Keratinocyte (primary cell): ENCODE measurements at regions not wholly inside any gene's neighbourhood (a gene's known extent, or its start where the extent isn't known, plus 50 kb on each side); places are given as distances from the start of the nearest gene placed in this dataset.

Source experiments
- DNase-seq: peaks from one replicate; pipeline ENCODE4 v3.0.0-alpha.2; 2011; ENCODE audit warnings: low read depth, missing footprints, low spot score
- FAIRE-seq: peaks from 2 replicates; lab custom pipeline; 2011; peaks lifted over from hg19 to GRCh38; lab: Jason Lieb, UNC
- H2AFZ ChIP-seq: 2 replicates; pipeline ENCODE4 v1.6.0; 2012; ENCODE audit warnings: low read length, control low read depth, inconsistent platforms; ENCODE audit not compliant: control insufficient read depth
- H3K27ac ChIP-seq: 2 replicates; pipeline ENCODE4 v1.5.1; 2011; ENCODE audit warnings: low read length; ENCODE audit not compliant: control insufficient read depth, insufficient read depth
- H3K27me3 ChIP-seq: 3 replicates; pipeline ENCODE4 v1.6.0; 2011; ENCODE audit warnings: low read length; ENCODE audit not compliant: control insufficient read depth, insufficient read depth; ENCODE audit errors: extremely low read depth
- H3K36me3 ChIP-seq, 2 experiments: 2 replicates in 1 of 2; 3 replicates in 1 of 2; pipeline ENCODE4 v1.5.1; 2011; ENCODE audit warnings: low read length in 2 of 2, mild to moderate bottlenecking in 1 of 2; ENCODE audit not compliant: control insufficient read depth in 2 of 2, insufficient read depth in 2 of 2; ENCODE audit errors: extremely low read depth in 1 of 2
- H3K4me1 ChIP-seq: 3 replicates; pipeline ENCODE4 v1.5.1; 2011; ENCODE audit warnings: low read length; ENCODE audit not compliant: control insufficient read depth, insufficient read depth; ENCODE audit errors: extremely low read depth
- H3K4me2 ChIP-seq: 3 replicates; pipeline ENCODE4 v1.6.0; 2011; ENCODE audit warnings: low read depth, low read length; ENCODE audit not compliant: control insufficient read depth, insufficient read depth; ENCODE audit errors: extremely low read depth
- H3K4me3 ChIP-seq, 3 experiments: fragments of 200-600 bp in 1 of 3; sonication (generic) in 1 of 3; 2 replicates in 2 of 3; 3 replicates in 1 of 3; pipeline ENCODE4 v1.5.1; 2011 to 2016; ENCODE audit warnings: low read length in 3 of 3, mild to moderate bottlenecking in 3 of 3, control low read depth in 2 of 3, inconsistent platforms in 1 of 3, low read depth in 1 of 3, mixed read lengths in 1 of 3, mixed run types in 1 of 3, moderate library complexity in 1 of 3; ENCODE audit not compliant: control insufficient read depth in 2 of 3, insufficient read depth in 2 of 3; ENCODE audit errors: extremely low read depth in 1 of 3
- H3K79me2 ChIP-seq: 2 replicates; pipeline ENCODE4 v1.6.0; 2012; ENCODE audit warnings: low read length; ENCODE audit not compliant: control insufficient read depth, insufficient read depth
- H3K9ac ChIP-seq: 3 replicates; pipeline ENCODE4 v1.6.0; 2011; ENCODE audit warnings: low read length; ENCODE audit not compliant: control insufficient read depth, insufficient read depth; ENCODE audit errors: extremely low read depth
- H3K9me1 ChIP-seq: 3 replicates; pipeline ENCODE4 v1.6.0; 2011; ENCODE audit warnings: low read length; ENCODE audit not compliant: control insufficient read depth, insufficient read depth; ENCODE audit errors: extremely low read depth
- H3K9me3 ChIP-seq: 2 replicates; pipeline ENCODE4 v1.5.1; 2012; ENCODE audit warnings: low read depth, low read length; ENCODE audit not compliant: control insufficient read depth
- H4K20me1 ChIP-seq: 3 replicates; pipeline ENCODE4 v1.6.0; 2011; ENCODE audit warnings: low read length; ENCODE audit not compliant: control insufficient read depth, insufficient read depth; ENCODE audit errors: extremely low read depth
- CTCF ChIP-seq, 3 experiments: IDR thresholded peaks in 1 of 3; conservative IDR thresholded peaks in 1 of 3; optimal IDR thresholded peaks in 1 of 3; 2 replicates in 2 of 3; 3 replicates in 1 of 3; pipeline versions ENCODE3 to v1.5.1; 2011; ENCODE audit warnings: low read length in 3 of 3, mild to moderate bottlenecking in 3 of 3, moderate library complexity in 2 of 3, control low read depth in 1 of 3, inconsistent platforms in 1 of 3; ENCODE audit not compliant: insufficient read depth in 2 of 3; ENCODE audit errors: extremely low read depth in 1 of 3
- EZH2 ChIP-seq: IDR thresholded peaks from one replicate; pipeline ENCODE4 v1.6.1; 2012; ENCODE audit warnings: inconsistent platforms, mild to moderate bottlenecking, low read length, moderate library complexity
- dilution Hi-C: fragments of 300-500 bp; cut with MboI; formaldehyde crosslinking; loops from one replicate; pipeline ENCODE4 v1.7.0; 2020; ENCODE audit warnings: low sequenced_read_pairs; ENCODE audit not compliant: extremely low pct_ligation_motif_present

- Histone ChIP-seq H2AFZ (no peak overlapping the region), H3K27me3 (no peaks in the 10 kb centered on the region), H3K4me2 (no peak overlapping the region), H3K9me1 (no peaks in the 10 kb centered on the region), H3K27ac (no peak overlapping the region), H3K4me1 (no peaks in the 10 kb centered on the region), H3K9me3 (no peaks in the 10 kb centered on the region), H3K79me2 (no peaks in the 10 kb centered on the region), H3K9ac (no peak overlapping the region), H3K4me3 (no peak overlapping the region), H4K20me1 (no peaks in the 10 kb centered on the region), H3K36me3 (no peaks in the 10 kb centered on the region)
- TF ChIP-seq EZH2 (no peak), CTCF (optimal IDR thresholded peaks at IDR 0.05 in 1 of 3, IDR thresholded peaks at IDR 0.05 in 1 of 3, conservative IDR thresholded peaks at IDR 0.05 in 1 of 3; ENCODE audit: extremely low read depth in 1 of 3, insufficient read depth in 2 of 3, low read length in 3 of 3) (no peak)
- FAIRE-seq (no peak), DNase-seq (no peak)
- dilution Hi-C loops, result no loop called here
These were observed 371.5 kb upstream of the SLC30A5 start for GRCh38 chr5:68722357-68722756.

- H3K9me1 ChIP-seq, result no peaks in the 10 kb centered on the region
- H3K4me1 ChIP-seq, result no peaks in the 10 kb centered on the region
- H3K9me3 ChIP-seq, result no peaks in the 10 kb centered on the region
- no peak for TF ChIP-seq EZH2
- TF ChIP-seq CTCF (optimal IDR thresholded peaks at IDR 0.05 in 1 of 3, IDR thresholded peaks at IDR 0.05 in 1 of 3, conservative IDR thresholded peaks at IDR 0.05 in 1 of 3; ENCODE audit: extremely low read depth in 1 of 3, insufficient read depth in 2 of 3, low read length in 3 of 3), result no peak
- H3K79me2 ChIP-seq, result no peaks in the 10 kb centered on the region
- H2AFZ ChIP-seq, result no peak overlapping the region
- H3K4me3 ChIP-seq, result no peak overlapping the region
- FAIRE-seq (no peak), DNase-seq (no peak)
- no peak overlapping the region for H3K27ac ChIP-seq
- dilution Hi-C loops, result no loop called here
- no peaks in the 10 kb centered on the region for H3K36me3 ChIP-seq
- H3K4me2 ChIP-seq, result no peak overlapping the region
- H3K27me3 ChIP-seq, result peaks cover 4% of the 10 kb centered on the region
- no peaks in the 10 kb centered on the region for H4K20me1 ChIP-seq
- H3K9ac ChIP-seq, result no peak overlapping the region
These were observed 367.7 kb upstream of the SLC30A5 start for GRCh38 chr5:68725905-68726683.
